Prostate gland (tissue), 1 donor: ENCODE measurements at regions not wholly inside any gene's neighbourhood (a gene's known extent, or its start where the extent isn't known, plus 50 kb on each side); places are given as distances from the start of the nearest gene placed in this dataset.

Experiments used
- POLR2A ChIP-seq: fragments of 450-650 bp; IDR thresholded peaks from one replicate; pipeline ENCODE4 v1.6.1; 2016; ENCODE audit warnings: antibody characterized with exemption, mild to moderate bottlenecking
- POLR2AphosphoS5 ChIP-seq: sonication (generic); formaldehyde crosslinking; IDR thresholded peaks from one replicate; pipeline ENCODE4 v1.6.1; 2017; ENCODE audit warnings: antibody characterized with exemption

DNA sequence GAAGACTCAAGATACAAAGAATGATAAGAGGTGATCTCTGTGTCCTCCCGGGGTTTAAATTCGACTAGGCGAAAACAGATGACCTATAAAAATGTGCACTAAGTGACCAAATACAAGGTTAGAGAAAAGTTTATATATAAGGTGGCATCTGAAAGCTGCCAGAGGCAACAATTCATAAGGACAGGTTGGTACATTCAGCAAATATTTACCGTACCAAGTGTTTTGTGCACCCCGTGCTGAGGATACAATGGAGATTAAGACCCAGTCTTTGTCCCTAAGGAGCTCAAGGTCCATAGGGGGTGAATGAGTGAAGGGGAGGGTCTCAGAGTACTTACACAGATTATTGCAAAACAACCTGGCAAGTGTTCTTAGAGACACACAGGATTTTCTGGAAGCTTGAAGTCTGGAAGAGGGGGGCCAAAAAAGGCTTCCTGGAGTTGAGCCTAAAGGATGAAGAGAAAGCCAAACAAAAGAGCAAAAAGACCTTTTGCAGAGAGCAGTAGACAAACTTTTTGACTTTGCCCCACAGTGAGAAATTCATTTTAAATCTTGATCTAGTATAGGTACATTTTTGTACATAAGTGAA lies 71.4 kb upstream of the LRIG1 start:
- TF ChIP-seq POLR2AphosphoS5 (peak; percentile 64), POLR2A (no peak)
